CD4-positive, alpha-beta T cell (primary cell): ENCODE measurements at regions not wholly inside any gene's neighbourhood (a gene's known extent, or its start where the extent isn't known, plus 50 kb on each side); places are given as distances from the start of the nearest gene placed in this dataset.

Experiments
- ATAC-seq: fragments of 200-7000 bp; cut with Tn5 transposase; one replicate; pipeline ENCODE4 v1.10.0; 2022; ENCODE audit warnings: mild to moderate bottlenecking; ENCODE audit not compliant: poor library complexity
- CTCF ChIA-PET: fragments of 350-600 bp; sonication (Branson Sonifier 250); formaldehyde crosslinking; loops from one replicate; lab custom pipeline; 2021; ENCODE audit warnings: antibody characterized with exemption, inconsistent platforms; lab: Charles Lee
- POLR2A ChIA-PET: fragments of 350-600 bp; sonication (Branson Sonifier 250); formaldehyde crosslinking; loops from one replicate; lab custom pipeline; 2021; ENCODE audit warnings: antibody characterized with exemption, inconsistent platforms; lab: Charles Lee
- DNase-seq, 14 experiments: peaks; one replicate each; pipeline ENCODE4 v3.0.0-alpha.2; 2013 to 2020; ENCODE audit warnings: mixed read lengths in 2 of 14
- H3K27ac ChIP-seq, 2 donors: one replicate each; pipeline versions ENCODE4 v1.5.1 to v1.7.0; 2013; ENCODE audit warnings: low read length in 2 of 2, low read depth in 1 of 2, mild to moderate bottlenecking in 1 of 2
- H3K27me3 ChIP-seq, 2 experiments: 1 replicate in 1 of 2; 2 replicates in 1 of 2; pipeline versions ENCODE4 v1.6.1 to v1.7.0; 2013; ENCODE audit warnings: low read length in 2 of 2, control low read depth in 1 of 2, mild to moderate bottlenecking in 1 of 2, moderate library complexity in 1 of 2; ENCODE audit not compliant: insufficient read depth in 2 of 2, control insufficient read depth in 1 of 2
- H3K36me3 ChIP-seq: one replicate; pipeline ENCODE4 v1.6.1; 2013; ENCODE audit warnings: low read length, control low read depth; ENCODE audit not compliant: insufficient read depth
- H3K4me1 ChIP-seq: one replicate; pipeline ENCODE4 v1.6.1; 2013; ENCODE audit warnings: low read length, control low read depth; ENCODE audit not compliant: insufficient read depth
- H3K4me3 ChIP-seq: one replicate; pipeline ENCODE4 v1.5.1; 2013; ENCODE audit warnings: mild to moderate bottlenecking, low read length, moderate library complexity
- H3K9me3 ChIP-seq, 2 experiments: 1 replicate in 1 of 2; 2 replicates in 1 of 2; pipeline versions ENCODE4 v1.6.1 to v1.7.0; 2013; ENCODE audit warnings: low read length in 2 of 2, mild to moderate bottlenecking in 2 of 2, control low read depth in 1 of 2, moderate library complexity in 1 of 2; ENCODE audit not compliant: control insufficient read depth in 1 of 2, insufficient read depth in 1 of 2
- H3K27ac Mint-ChIP-seq: one replicate; pipeline ENCODE4 v1.8.0; 2020; ENCODE audit warnings: mixed read lengths
- H3K27me3 Mint-ChIP-seq: one replicate; pipeline ENCODE4 v1.8.0; 2021; ENCODE audit warnings: mixed read lengths
- H3K36me3 Mint-ChIP-seq: one replicate; pipeline ENCODE4 v1.8.0; 2021; ENCODE audit warnings: low read depth, mixed read lengths
- H3K4me1 Mint-ChIP-seq: one replicate; pipeline ENCODE4 v1.8.0; 2021; ENCODE audit warnings: low read depth, mixed read lengths
- H3K4me3 Mint-ChIP-seq: one replicate; pipeline ENCODE4 v1.8.0; 2020; ENCODE audit warnings: mild to moderate bottlenecking, mixed read lengths
- H3K9me3 Mint-ChIP-seq: one replicate; pipeline ENCODE4 v1.8.0; 2020; ENCODE audit warnings: mixed read lengths
- intact Hi-C, 2 experiments: fragments of 100-400 bp; cut with DNase I in 1 of 2; cut with micrococcal nuclease in 1 of 2; formaldehyde crosslinking; loops; one replicate each; pipeline versions ENCODE4 v1.15.1 to v1.9.0; 2023 to 2025; cut with DNase I, micrococcal nuclease
- TF ChIP-seq, protein P1 (sequence below): fragments of 200-600 bp; IDR thresholded peaks from one replicate; pipeline ENCODE4 v1.8.0; 2022; ENCODE audit warnings: antibody characterized with exemption, mild to moderate bottlenecking

DNA sequence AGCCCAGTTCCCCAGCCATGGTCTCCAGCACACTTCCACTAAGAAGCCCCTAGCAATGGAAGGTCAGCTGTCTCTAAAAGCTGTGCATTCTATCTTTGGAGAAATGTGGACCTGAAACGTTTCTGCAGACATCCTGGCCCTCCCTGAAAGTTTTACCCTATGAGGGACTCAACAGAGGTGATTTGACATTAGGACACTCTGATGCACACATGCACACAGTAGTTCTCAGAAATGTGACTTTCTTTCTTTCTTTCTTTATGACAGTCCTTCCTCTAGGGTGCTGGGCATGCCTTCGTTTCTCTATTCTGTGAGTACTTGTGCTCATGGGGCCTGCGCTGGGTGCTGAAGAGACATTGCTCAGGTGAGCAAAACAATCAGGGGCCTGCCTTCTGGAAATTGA, 857.3 kb downstream of the RNF144A start:
- intact Hi-C loops: no loop called here
- ATAC-seq (no peak), DNase-seq (no peak)
- Mint-ChIP-seq H3K4me3 (no peak overlapping the region), H3K27me3 (no peaks in the 10 kb centered on the region), H3K4me1 (peaks cover 6% of the 10 kb centered on the region), H3K9me3 (no peaks in the 10 kb centered on the region), H3K27ac (no peak overlapping the region), H3K36me3 (no peaks in the 10 kb centered on the region)
- TF ChIP-seq, protein P1, sequence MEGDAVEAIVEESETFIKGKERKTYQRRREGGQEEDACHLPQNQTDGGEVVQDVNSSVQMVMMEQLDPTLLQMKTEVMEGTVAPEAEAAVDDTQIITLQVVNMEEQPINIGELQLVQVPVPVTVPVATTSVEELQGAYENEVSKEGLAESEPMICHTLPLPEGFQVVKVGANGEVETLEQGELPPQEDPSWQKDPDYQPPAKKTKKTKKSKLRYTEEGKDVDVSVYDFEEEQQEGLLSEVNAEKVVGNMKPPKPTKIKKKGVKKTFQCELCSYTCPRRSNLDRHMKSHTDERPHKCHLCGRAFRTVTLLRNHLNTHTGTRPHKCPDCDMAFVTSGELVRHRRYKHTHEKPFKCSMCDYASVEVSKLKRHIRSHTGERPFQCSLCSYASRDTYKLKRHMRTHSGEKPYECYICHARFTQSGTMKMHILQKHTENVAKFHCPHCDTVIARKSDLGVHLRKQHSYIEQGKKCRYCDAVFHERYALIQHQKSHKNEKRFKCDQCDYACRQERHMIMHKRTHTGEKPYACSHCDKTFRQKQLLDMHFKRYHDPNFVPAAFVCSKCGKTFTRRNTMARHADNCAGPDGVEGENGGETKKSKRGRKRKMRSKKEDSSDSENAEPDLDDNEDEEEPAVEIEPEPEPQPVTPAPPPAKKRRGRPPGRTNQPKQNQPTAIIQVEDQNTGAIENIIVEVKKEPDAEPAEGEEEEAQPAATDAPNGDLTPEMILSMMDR: no peak
- Histone ChIP-seq H3K27ac (no peak overlapping the region), H3K27me3 (no peaks in the 10 kb centered on the region), H3K4me1 (peaks cover 11% of the 10 kb centered on the region), H3K4me3 (no peak overlapping the region), H3K36me3 (no peaks in the 10 kb centered on the region), H3K9me3 (no peaks in the 10 kb centered on the region)
- ChIA-PET CTCF (no interaction called here), POLR2A (no interaction called here)

DNA sequence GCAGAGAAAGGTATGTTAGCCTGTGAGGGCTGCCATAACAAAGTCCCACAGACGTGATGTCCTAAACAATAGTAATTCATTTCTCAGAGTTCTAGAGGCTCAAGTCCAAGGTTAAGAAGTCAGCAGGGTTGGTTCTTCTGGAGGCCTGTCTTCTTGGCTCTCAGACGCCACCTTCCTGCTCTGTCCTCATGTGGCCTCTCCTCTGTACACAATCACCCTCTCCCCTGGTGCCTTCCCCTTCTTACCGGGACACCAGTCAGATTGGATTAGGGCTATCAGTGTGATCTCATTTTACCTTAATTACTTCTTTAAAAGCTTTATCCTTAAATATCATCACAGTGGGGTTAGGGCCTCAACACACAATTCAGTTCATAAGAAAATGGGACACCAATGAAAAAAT, 860.5 kb downstream of the RNF144A start:
- intact Hi-C loops: no loop called here
- H3K36me3 ChIP-seq: no peaks in the 10 kb centered on the region
- no peaks in the 10 kb centered on the region for H3K27me3 ChIP-seq
- CTCF ChIA-PET: no interaction called here
- no peaks in the 10 kb centered on the region for H3K9me3 Mint-ChIP-seq
- H3K4me1 ChIP-seq: peaks cover 11% of the 10 kb centered on the region
- POLR2A ChIA-PET: interaction anchor here (0.7 kb wide), 1 partner anchor 277 kb away, joined by 3 read pairs; no protein-coding TSS in a partner anchor
- H3K27me3 Mint-ChIP-seq: no peaks in the 10 kb centered on the region
- no peaks in the 10 kb centered on the region for H3K9me3 ChIP-seq
- DNase-seq: no peak
- peaks cover 6% of the 10 kb centered on the region for H3K4me1 Mint-ChIP-seq
- H3K27ac ChIP-seq: no peak overlapping the region
- H3K4me3 Mint-ChIP-seq: no peak overlapping the region
- no peak overlapping the region for H3K27ac Mint-ChIP-seq
- H3K4me3 ChIP-seq: no peak overlapping the region
- TF ChIP-seq, protein P1: no peak
- ATAC-seq: no peak
- H3K36me3 Mint-ChIP-seq: no peaks in the 10 kb centered on the region

DNA sequence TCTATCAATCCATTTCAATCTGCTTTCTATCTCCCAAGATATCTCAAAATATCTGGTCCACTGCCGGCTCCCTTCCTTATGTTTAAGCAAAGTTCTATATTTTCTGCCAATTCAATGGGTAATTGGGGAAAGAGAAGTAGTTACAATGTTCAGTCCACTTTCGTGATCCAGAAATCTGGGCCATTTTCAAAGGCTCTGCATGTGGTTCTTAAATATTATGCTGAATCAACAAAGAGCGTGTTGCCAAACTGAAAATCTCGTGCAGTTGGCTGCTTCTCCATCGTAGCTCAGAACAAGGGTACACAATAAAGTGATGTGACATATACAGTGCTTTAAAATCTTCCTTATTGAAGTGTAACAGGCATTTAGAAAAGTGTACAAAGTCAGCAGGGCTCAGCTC, 863.1 kb downstream of the RNF144A start:
- Histone ChIP-seq H3K9me3 (no peaks in the 10 kb centered on the region), H3K27ac (no peak overlapping the region), H3K27me3 (no peaks in the 10 kb centered on the region), H3K4me3 (no peak overlapping the region), H3K4me1 (no peaks in the 10 kb centered on the region), H3K36me3 (no peaks in the 10 kb centered on the region)
- ATAC-seq (no peak), DNase-seq (no peak)
- no peak overlapping the region for H3K27ac Mint-ChIP-seq
- no peaks in the 10 kb centered on the region for H3K36me3 Mint-ChIP-seq
- H3K27me3 Mint-ChIP-seq: no peaks in the 10 kb centered on the region
- H3K9me3 Mint-ChIP-seq: no peaks in the 10 kb centered on the region
- TF ChIP-seq, protein P1: no peak
- intact Hi-C loops: no loop called here
- ChIA-PET POLR2A (no interaction called here), CTCF (no interaction called here)
- no peaks in the 10 kb centered on the region for H3K4me1 Mint-ChIP-seq
- H3K4me3 Mint-ChIP-seq: no peak overlapping the region
